HG03139 (cell line): ENCODE measurements at regions not wholly inside any gene's neighbourhood (a gene's known extent, or its start where the extent isn't known, plus 50 kb on each side); places are given as distances from the start of the nearest gene placed in this dataset.
"Not testable (repeated sequence)": the region's sequence is repeated elsewhere in the genome, so short reads cannot be mapped to it uniquely, and the experiment has no call there.

ENCODE experiments used
- ATAC-seq: cut with Tn5 transposase; IDR thresholded peaks from one replicate; pipeline ENCODE4 v1.9.1; 2021; ENCODE audit not compliant: unreplicated experiment

DNA sequence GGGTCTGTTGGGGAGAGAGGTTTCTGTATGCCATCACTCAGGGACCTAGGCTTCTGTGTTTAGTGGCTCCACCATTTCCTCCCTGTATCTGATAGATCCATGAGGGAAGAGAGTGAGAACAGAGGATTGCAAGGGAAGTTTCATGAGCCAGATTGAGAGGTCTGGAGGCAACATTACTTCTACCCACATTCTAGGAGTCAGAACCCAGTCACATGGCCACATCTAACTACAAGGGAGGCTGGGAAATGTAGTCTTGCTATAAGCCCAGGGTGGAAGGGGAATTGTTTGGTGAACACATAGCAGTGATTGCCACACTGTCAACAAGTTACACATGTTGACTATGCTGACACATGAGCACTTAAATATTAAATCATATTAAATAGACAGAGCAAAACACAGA lies 834.8 kb downstream of the C12orf50 start:
- not testable (repeated sequence) for ATAC-seq

DNA sequence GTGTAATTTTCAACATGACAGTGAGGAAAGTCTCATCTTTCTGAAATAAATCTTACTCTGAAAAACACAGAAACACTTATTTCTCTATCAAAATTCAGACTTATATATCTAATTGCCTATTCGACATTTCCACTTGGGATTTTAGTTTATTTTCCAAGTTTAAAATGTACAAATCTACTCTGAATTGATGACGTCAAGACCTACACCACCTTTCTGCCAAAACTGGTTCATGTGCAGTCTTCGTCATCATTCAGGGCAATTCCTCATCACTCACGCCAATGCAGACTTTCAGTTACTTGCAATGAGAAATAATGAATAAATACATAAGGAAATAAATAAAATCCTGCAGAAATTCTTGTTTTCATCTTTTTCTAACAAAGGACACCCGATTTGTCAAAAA lies 843.8 kb downstream of the C12orf50 start:
- no peak for ATAC-seq

DNA sequence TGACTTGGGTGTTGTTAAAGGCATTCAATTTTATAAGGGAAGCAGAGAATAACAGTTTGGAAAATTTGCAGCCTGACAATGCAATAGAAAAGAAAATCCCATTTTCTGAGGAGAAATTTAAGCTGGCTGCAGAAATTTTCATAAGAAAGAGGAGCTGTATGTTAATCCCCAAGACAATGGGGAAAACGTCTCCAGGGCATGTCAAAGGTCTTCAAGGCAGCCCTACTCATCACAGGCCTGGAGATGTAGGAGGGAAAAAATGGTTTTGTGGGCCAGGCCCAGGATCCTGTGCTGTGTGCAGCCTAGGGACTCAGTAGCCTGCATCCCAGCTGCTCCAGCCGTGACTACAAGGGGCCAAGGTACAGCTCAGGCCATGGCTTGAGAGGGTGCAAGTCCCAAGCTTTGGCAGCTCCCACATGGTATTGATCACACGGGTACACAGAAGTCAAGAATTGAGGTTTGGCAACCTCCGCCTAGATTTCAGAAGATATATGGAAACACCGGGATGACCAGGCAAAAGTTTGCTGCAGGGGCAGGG lies 846.4 kb downstream of the C12orf50 start:
- ATAC-seq, result no peak

- no peak for ATAC-seq
These were observed 857.8 kb downstream of the C12orf50 start for GRCh38 chr12:87171356-87171755.

DNA sequence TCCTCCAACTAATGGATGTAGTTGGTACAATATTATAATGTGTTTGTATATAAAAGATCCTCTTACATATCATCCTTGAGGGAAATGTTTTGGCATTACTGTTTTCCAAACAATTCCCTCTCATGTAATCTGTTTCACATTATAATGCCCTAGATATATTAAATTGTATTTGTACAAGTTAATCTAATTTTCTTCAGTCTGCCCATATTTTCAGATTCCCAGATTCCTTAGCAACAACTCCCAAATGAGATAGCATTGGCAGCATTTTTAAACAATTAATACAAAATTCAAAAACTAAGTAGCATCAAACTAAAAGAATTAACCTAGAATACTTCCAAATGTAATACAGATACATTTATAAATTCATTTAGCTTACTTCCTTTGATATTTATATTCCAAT lies 860.2 kb downstream of the C12orf50 start:
- ATAC-seq, result no peak

DNA sequence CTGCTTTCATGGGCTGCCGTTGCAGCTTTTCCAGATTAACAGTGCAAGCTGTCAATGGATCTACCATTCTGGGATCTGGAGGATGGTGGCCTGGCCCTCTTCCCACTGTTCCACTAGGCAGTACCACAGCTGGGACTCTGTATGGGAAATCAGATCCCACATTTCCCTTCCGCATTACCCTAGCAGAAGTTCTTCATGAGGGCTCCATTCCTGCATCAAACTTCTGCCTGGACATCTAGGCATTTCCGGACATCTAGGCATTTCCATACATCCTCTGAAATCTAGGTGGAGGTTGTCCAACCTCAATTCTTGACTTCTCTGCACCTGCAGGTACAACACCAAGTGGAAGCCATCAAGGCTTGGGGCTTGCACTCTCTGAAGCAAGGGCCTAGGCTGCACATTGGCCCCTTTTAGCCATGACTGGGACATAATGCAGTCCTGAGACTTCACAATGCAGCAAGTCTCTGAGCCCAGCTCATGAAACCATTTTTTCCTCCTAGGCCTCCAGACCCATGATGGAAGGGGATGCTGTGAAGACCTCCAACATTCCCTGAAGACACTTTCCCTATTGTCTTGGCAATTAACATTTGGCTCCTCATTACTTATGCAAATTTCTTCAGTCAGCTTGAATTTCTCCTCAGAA lies 863.3 kb downstream of the C12orf50 start:
- ATAC-seq, result no peak

GRCh38 chr12:87163122-87163521 lies 866.1 kb downstream of the C12orf50 start:
- ATAC-seq, result no peak

DNA sequence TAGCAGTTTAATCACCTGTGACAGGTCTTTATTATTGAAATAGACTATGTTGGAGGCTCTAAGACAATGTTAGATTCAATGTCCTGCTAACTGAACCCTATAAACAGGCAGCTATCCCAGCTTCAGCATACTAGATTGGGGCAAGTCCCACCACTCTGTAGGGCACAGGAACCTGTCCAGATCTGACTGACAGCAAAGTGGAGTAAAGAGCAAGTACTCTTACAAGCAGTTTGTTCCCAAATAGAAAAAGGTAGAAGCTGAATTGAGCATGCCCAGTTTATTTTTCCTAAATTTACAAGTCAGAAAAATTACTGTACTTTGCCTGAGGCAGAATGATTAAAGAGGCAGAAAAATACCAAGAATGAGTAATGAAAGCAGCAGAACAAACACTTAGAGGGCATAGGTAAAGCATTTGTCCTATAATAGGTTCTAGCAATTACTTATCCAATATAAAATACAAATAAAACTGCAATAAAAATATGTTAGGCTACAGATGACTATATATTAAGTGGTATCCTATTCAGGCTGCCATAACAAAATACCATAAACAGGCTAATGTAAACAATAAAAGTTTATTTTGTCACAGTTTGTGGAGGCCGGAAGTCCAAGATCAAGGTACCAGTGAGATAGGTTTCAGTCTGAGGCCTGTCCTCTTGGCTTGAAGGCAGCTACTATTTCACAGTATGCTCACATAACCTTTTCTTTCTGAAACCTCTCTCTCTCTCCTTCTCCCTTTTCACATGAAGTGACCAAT lies 868.2 kb downstream of the C12orf50 start:
- no peak for ATAC-seq

- ATAC-seq, result no peak
These were observed 871.4 kb downstream of the C12orf50 start for GRCh38 chr12:87157791-87158190.

DNA sequence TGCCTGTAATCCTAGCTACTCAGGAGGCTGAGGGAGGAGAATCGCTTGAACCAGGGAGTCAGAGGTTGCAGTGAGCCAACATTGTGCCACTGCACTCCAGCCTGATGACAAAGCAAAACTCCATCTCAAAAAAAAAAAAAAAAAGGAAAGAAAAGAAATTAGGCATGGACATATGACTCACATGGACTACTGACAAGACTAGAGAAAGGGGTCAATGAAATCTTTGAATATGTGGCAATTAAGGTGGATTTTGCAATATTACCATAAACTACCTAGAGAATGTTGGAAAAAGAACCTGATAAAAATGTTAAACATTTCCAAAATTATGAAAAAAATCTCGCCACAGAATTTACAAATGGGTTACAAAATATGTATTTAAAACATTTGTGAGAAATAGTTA lies 873.6 kb downstream of the C12orf50 start:
- no peak for ATAC-seq

GRCh38 chr12:87152841-87153528 lies 876.2 kb downstream of the C12orf50 start:
- ATAC-seq, result no peak

DNA sequence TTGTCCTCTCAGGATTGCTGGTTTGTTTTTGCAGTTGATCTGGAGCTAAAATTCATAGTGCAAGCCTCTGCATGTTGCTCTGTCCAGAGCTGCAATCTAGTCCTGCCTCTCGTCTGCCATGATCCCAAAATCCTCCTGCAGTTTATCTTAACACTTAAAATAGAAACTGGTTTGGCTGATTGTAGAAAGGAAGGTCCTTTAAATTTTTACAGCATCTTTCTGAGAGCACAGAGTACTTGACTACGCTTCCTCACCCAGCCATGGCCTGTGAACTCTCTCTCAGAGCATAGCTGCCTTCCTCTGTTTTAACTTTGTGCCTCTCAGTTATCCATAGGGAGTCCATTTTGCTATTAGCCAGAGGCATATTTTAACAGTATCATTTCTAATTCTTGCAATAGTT lies 877.1 kb downstream of the C12orf50 start:
- no peak for ATAC-seq

- ATAC-seq, result no peak
These were observed 878.1 kb downstream of the C12orf50 start for GRCh38 chr12:87150969-87151662.

- no peak for ATAC-seq
These were observed 886.2 kb upstream of the MGAT4C start for GRCh38 chr12:87142342-87142741.

GRCh38 chr12:87141091-87141490 lies 884.9 kb upstream of the MGAT4C start:
- no peak for ATAC-seq

DNA sequence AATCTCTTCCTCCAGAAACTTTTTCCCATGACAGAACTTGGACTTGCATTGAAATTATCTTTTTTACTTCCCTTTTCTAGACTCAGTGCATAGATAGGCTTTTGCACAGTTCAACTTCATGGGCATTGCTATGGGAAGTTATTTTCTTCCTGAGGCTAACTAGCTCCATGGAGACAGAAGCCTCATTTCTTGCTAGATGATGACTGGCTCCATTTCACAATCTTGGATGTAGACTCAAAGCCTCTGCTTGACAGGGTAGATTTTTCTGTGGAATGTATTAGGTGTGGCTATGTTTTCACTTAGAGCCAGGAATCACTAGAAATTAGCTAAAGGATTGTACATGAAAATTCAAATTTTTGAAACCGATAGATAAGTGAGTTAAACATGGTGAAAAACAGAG lies 884.1 kb upstream of the MGAT4C start:
- ATAC-seq, result no peak

DNA sequence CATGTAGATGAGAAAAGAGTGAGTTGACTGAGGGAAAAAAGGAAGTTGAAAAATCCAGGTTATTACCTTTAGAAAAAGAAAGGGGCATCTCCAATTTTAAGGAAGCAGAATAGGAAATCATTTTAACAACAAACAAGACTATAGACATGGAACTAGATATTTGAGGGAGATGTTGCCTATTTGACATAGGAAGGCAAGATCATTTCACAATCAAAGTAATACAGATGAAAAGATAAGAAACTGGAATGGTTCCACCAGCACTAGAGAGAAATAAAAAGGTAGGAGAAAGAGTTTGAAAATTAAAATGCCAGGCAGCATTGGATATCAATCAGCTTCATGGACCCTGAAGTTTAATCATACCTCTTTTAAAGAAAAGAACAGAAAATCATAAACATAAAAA lies 881.0 kb upstream of the MGAT4C start:
- ATAC-seq, result no peak

DNA sequence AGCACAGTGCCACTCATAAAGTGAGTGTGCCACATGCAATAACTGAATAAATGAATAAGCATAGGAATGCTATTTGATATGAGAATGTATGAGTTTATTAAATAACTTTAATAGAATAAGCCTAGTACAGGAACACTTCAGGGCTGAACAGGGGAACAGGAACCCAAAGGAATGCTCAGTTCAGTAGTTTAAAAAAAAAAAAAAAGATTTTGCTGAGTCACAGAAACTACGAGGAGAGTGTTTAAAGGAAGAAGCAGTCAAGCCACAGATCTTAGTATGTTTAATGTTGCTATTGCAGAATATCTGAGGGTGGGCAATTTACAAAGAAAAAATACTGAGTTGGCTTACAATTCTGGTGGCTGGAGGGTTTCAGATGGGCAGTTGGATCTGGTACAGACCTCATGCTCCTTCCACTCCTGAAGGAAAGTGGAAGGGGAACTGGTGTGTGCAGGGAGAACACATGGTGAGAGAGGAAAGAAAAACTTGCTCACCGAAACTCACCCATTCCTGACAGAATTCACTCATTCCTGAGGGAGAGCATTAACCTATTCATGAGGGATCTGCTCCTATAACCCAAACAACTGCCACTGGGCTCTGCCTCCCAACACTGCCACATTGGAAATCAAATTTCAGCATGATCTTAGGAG lies 880.3 kb upstream of the MGAT4C start:
- no peak for ATAC-seq

DNA sequence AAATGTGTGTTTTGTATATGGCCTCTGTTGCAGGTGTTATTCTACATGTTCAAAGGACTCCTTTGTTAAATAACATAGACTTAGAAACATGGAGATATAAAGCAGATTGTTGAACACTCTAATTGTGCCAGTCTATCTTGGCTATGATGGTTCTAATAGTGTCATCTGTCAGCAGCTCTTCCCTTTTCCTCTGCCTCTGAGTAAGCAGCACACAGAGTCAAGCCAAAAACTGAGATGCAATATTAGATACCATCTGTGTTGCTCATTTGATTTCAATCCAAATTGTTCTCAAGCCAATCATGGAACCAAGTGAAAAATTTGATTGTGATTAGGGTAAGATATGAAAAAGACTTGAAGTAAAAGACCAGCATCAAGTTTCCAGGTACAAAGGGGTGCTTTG lies 871.1 kb upstream of the MGAT4C start:
- ATAC-seq, result no peak

- ATAC-seq, result no peak
These were observed 865.7 kb upstream of the MGAT4C start for GRCh38 chr12:87121896-87122295.

- no peak for ATAC-seq
These were observed 864.2 kb upstream of the MGAT4C start for GRCh38 chr12:87120440-87120839.
